ENCODE measurements at regions not wholly inside any gene's neighbourhood (a gene's known extent, or its start where the extent isn't known, plus 50 kb on each side); places are given as distances from the start of the nearest gene placed in this dataset.
"Not testable (repeated sequence)": the region's sequence is repeated elsewhere in the genome, so short reads cannot be mapped to it uniquely, and the experiment has no call there.

- no peak for DNase-seq
Observed at GRCh38 chr4:153929675-153930074, 140.8 kb upstream of the SFRP2 start.

- DNase-seq = no peak
Observed at GRCh38 chr4:153927451-153927850, 138.6 kb upstream of the SFRP2 start.

GRCh38 chr4:153922148-153922547 lies 133.3 kb upstream of the SFRP2 start:
- no peak for DNase-seq

- no peak for DNase-seq
Observed at GRCh38 chr4:153919667-153920066, 130.8 kb upstream of the SFRP2 start.

GRCh38 chr4:153916273-153916755 lies 127.4 kb upstream of the SFRP2 start:
- DNase-seq = no peak

GRCh38 chr4:153912301-153912700 lies 123.4 kb upstream of the SFRP2 start:
- no peak for DNase-seq

GRCh38 chr4:153909672-153910071 lies 120.8 kb upstream of the SFRP2 start:
- DNase-seq = no peak

- DNase-seq = no peak
Observed at GRCh38 chr4:153906231-153906630, 117.3 kb upstream of the SFRP2 start.

GRCh38 chr4:153905231-153905630 lies 116.3 kb upstream of the SFRP2 start:
- no peak for DNase-seq

GRCh38 chr4:153904011-153904410 lies 115.1 kb upstream of the SFRP2 start:
- no peak for DNase-seq

- no peak for DNase-seq
Observed at GRCh38 chr4:153901220-153901619, 112.3 kb upstream of the SFRP2 start.

- DNase-seq = no peak
Observed at GRCh38 chr4:153900426-153900825, 111.5 kb upstream of the SFRP2 start.

- no peak for DNase-seq
Observed at GRCh38 chr4:153890761-153891160, 101.9 kb upstream of the SFRP2 start.

GRCh38 chr4:153887217-153887616 lies 98.3 kb upstream of the SFRP2 start:
- no peak for DNase-seq

GRCh38 chr4:153884325-153884724 lies 95.4 kb upstream of the SFRP2 start:
- DNase-seq = no peak

GRCh38 chr4:153880983-153881382 lies 92.1 kb upstream of the SFRP2 start:
- DNase-seq = no peak

GRCh38 chr4:153877898-153878297 lies 89.0 kb upstream of the SFRP2 start:
- no peak for DNase-seq

GRCh38 chr4:153873741-153874140 lies 84.9 kb upstream of the SFRP2 start:
- DNase-seq = no peak

- not testable (repeated sequence) for DNase-seq
Observed at GRCh38 chr4:153866766-153867165, 77.9 kb upstream of the SFRP2 start.

- DNase-seq = no peak
Observed at GRCh38 chr4:153852501-153852900, 63.6 kb upstream of the SFRP2 start.

GRCh38 chr4:153850533-153851280 lies 61.8 kb upstream of the SFRP2 start:
- DNase-seq = no peak

GRCh38 chr4:153844144-153844543 lies 55.3 kb upstream of the SFRP2 start:
- no peak for DNase-seq

All from OCI-M1 (cell line).